A673 (cell line): ENCODE measurements at regions not wholly inside any gene's neighbourhood (a gene's known extent, or its start where the extent isn't known, plus 50 kb on each side); places are given as distances from the start of the nearest gene placed in this dataset.

Experiments used
- CTCF ChIP-seq: fragments of 300-800, 200-600 bp; sonication (generic); conservative IDR thresholded peaks from 2 replicates; pipeline ENCODE4 v1.5.1; 2017; ENCODE audit warnings: low read depth, mild to moderate bottlenecking, antibody characterized with exemption, low read length, moderate library complexity, mixed read lengths
- EZH2 ChIP-seq: fragments of 200-600 bp; sonication (generic); IDR thresholded peaks from 2 replicates; pipeline ENCODE4 v1.6.1; 2017; ENCODE audit warnings: borderline replicate concordance, low read depth, mild to moderate bottlenecking, mixed read lengths, antibody characterized with exemption, low read length; ENCODE audit not compliant: poor library complexity, severe bottlenecking

- TF ChIP-seq CTCF: no peak
- TF ChIP-seq EZH2: no peak
Measured at GRCh38 chr18:39655341-39655740, 2089.7 kb upstream of the CELF4 start.
